SK-N-MC (cell line): ENCODE measurements at regions not wholly inside any gene's neighbourhood (a gene's known extent, or its start where the extent isn't known, plus 50 kb on each side); places are given as distances from the start of the nearest gene placed in this dataset.

Experiments
- EZH2 ChIP-seq: fragments of 200-600 bp; sonication (generic); IDR thresholded peaks from one replicate; pipeline ENCODE4 v1.6.1; 2017; ENCODE audit warnings: antibody characterized with exemption
- FOXP2 ChIP-seq: optimal IDR thresholded peaks from 2 replicates; pipeline ENCODE3; 2011; ENCODE audit warnings: mild to moderate bottlenecking, moderate library complexity; ENCODE audit not compliant: insufficient read depth; ENCODE audit errors: extremely low read length, control extremely low read depth
- POLR2AphosphoS5 ChIP-seq: IDR thresholded peaks from 2 replicates; pipeline ENCODE4 v1.6.1; 2012; ENCODE audit warnings: mild to moderate bottlenecking, low read depth, low read length, borderline replicate concordance

- TF ChIP-seq EZH2 = no peak
- TF ChIP-seq POLR2AphosphoS5 = no peak
- TF ChIP-seq FOXP2 = no peak
Measured at GRCh38 chr2:12199491-12200211, 453.2 kb downstream of the LPIN1 start.
